GM19455 (cell line): ENCODE measurements at regions not wholly inside any gene's neighbourhood (a gene's known extent, or its start where the extent isn't known, plus 50 kb on each side); places are given as distances from the start of the nearest gene placed in this dataset.
"Not testable (repeated sequence)": the region's sequence is repeated elsewhere in the genome, so short reads cannot be mapped to it uniquely, and the experiment has no call there.

Source experiments
- ATAC-seq: cut with Tn5 transposase; IDR thresholded peaks from one replicate; pipeline ENCODE4 v1.9.1; 2021; ENCODE audit not compliant: unreplicated experiment

GRCh38 chr2:185245806-185246205 is 492.8 kb upstream of the FSIP2 start:
- no peak for ATAC-seq

- ATAC-seq: no peak
Observed at GRCh38 chr2:185246717-185247116, 491.9 kb upstream of the FSIP2 start.

- no peak for ATAC-seq
Observed at GRCh38 chr2:185255566-185255965, 483.0 kb upstream of the FSIP2 start.

- ATAC-seq: no peak
Observed at GRCh38 chr2:185265747-185266146, 472.9 kb upstream of the FSIP2 start.

- no peak for ATAC-seq
Observed at GRCh38 chr2:185268651-185269050, 470.0 kb upstream of the FSIP2 start.

- no peak for ATAC-seq
Observed at GRCh38 chr2:185274718-185275484, 463.7 kb upstream of the FSIP2 start.

- not testable (repeated sequence) for ATAC-seq
Observed at GRCh38 chr2:185275979-185276378, 462.6 kb upstream of the FSIP2 start.

GRCh38 chr2:185278761-185279160 is 459.8 kb upstream of the FSIP2 start:
- ATAC-seq: no peak

GRCh38 chr2:185279999-185280398 is 458.6 kb upstream of the FSIP2 start:
- ATAC-seq: peak; percentile 55

GRCh38 chr2:185284696-185285095 is 453.9 kb upstream of the FSIP2 start:
- no peak for ATAC-seq

- ATAC-seq: not testable (repeated sequence)
Observed at GRCh38 chr2:185290012-185290411, 448.6 kb upstream of the FSIP2 start.

GRCh38 chr2:185291035-185291647 is 447.5 kb upstream of the FSIP2 start:
- peak; percentile 95 for ATAC-seq

GRCh38 chr2:185299867-185300266 is 438.7 kb upstream of the FSIP2 start:
- no peak for ATAC-seq

- no peak for ATAC-seq
Observed at GRCh38 chr2:185306119-185306518, 432.5 kb upstream of the FSIP2 start.

GRCh38 chr2:185316383-185316782 is 422.2 kb upstream of the FSIP2 start:
- no peak for ATAC-seq

- ATAC-seq: no peak
Observed at GRCh38 chr2:185318271-185318724, 420.3 kb upstream of the FSIP2 start.

GRCh38 chr2:185335879-185336278 is 402.7 kb upstream of the FSIP2 start:
- no peak for ATAC-seq

- no peak for ATAC-seq
Observed at GRCh38 chr2:185337033-185337432, 401.6 kb upstream of the FSIP2 start.

GRCh38 chr2:185338104-185338503 is 400.5 kb upstream of the FSIP2 start:
- ATAC-seq: no peak

- no peak for ATAC-seq
Observed at GRCh38 chr2:185347445-185347844, 391.2 kb upstream of the FSIP2 start.

GRCh38 chr2:185360776-185361175 is 377.8 kb upstream of the FSIP2 start:
- no peak for ATAC-seq

GRCh38 chr2:185372188-185372587 is 366.4 kb upstream of the FSIP2 start:
- no peak for ATAC-seq

- no peak for ATAC-seq
Observed at GRCh38 chr2:185373229-185373628, 365.4 kb upstream of the FSIP2 start.
